Activated effector memory CD4-positive, alpha-beta T cell treated with Interleukin-2 at 50 U/mL for 16 hours (primary cell): ENCODE measurements at regions not wholly inside any gene's neighbourhood (a gene's known extent, or its start where the extent isn't known, plus 50 kb on each side); places are given as distances from the start of the nearest gene placed in this dataset.
"Not testable (repeated sequence)": the region's sequence is repeated elsewhere in the genome, so short reads cannot be mapped to it uniquely, and the experiment has no call there.

Source experiments
- DNase-seq: peaks from one replicate; pipeline ENCODE4 v3.0.0-alpha.2; 2020

- no peak for DNase-seq
Observed at GRCh38 chr12:126219654-126220279, 1154.5 kb downstream of the AACS start.

DNA sequence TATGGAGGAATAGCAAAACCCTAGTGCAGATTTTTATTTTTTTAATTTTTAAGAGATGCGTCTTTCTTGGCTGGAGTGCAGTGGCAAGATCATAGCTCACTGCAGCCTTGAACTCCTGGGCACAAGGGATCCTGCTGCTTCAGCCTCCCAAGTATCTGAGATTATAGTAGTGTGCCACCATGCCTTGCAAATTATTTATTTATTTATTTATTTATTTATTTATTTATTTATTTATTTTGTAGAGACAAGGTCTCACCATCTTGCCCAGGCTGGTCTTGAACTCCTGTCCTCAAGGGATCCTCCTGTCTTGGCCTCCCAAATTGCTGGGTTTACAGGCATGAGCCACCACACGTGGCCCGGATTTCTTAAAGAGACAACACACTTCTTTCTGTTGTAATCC lies 1158.8 kb downstream of the AACS start:
- no peak for DNase-seq

DNA sequence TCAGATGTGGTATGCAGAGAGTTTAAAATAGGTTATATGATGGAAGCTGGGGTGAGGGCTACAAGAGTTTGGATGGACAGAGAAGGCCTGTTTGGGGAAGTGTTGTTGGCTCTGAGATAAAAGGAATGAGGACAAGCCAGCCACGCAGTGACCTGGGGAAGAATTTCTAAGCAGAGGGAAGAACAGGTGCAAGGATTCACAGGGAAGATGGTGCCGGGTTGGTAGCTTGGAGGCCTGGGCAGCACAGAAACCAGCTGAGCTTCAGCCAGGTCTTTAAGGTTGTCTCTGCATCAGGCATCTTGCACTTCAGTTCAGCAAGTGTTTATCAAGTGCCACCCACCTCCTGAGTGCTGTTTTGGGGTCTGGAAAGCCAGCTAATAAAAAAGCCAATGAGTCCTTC lies 1163.7 kb downstream of the AACS start:
- no peak for DNase-seq

DNA sequence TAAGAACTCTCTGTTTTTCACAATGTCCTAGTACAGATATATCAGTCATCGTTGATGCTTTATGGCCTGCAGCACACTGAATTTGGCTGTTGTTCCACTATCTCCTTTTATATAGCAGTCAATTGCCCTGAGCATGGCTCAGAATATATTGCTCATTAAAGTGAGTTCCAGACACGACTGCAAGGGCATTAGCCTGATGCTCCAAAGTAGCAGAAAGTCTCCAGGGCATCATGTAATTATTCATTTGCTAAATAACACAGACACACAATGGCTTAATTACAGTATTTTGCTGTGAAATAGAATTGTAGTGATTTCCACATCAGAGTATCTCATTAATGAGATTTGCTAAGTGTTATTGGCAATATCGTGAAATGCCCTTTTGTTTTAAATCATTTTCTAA lies 1167.5 kb downstream of the AACS start:
- DNase-seq: no peak

- DNase-seq: no peak
Observed at GRCh38 chr12:126233625-126234024, 1168.4 kb downstream of the AACS start.

DNA sequence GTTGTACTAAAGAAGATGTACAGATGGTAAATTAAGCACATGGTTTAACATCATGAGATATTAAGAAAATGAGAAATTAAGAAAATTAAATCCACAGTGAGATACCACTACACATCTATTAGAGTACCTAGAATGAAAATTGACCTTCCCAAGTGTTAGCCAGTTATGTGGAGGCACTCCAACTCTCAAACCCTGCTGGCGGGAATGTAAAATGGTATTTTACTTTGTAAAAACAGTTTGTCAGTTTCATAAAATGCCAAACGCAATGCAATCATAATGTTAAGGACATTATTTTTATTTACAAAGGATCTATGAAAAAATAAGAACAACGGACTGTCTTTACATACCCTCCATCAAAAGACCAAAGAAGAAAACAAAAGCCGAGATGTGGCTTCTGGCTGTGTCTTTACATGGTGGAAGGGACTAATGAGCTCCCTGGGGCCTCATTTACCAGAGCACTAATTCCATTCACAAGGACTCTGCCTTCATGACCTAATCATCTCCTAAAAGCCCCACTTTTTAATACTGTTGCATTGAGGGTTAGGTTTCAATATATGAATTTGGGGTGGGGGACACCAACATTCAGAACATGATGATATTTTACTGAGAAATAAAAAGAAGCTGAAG lies 1178.7 kb downstream of the AACS start:
- no peak for DNase-seq

DNA sequence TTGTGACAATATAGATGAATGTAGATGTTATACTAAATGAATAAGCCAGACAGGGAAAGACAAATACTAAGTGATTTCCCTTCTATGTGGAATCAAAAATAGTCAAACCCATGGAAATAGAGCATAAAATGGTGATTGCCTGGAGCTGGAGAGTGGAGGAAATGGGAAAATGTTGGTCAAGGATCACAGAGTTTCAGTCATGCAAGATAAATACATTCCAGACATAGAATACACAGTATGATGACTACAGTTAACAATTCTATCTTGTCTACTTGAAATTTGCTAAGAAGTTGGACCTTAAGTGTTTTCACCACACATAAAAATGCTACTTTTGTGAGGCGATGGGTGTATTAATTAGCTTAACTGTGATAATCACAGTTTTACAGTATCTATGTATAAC lies 1182.7 kb downstream of the AACS start:
- DNase-seq: no peak

DNA sequence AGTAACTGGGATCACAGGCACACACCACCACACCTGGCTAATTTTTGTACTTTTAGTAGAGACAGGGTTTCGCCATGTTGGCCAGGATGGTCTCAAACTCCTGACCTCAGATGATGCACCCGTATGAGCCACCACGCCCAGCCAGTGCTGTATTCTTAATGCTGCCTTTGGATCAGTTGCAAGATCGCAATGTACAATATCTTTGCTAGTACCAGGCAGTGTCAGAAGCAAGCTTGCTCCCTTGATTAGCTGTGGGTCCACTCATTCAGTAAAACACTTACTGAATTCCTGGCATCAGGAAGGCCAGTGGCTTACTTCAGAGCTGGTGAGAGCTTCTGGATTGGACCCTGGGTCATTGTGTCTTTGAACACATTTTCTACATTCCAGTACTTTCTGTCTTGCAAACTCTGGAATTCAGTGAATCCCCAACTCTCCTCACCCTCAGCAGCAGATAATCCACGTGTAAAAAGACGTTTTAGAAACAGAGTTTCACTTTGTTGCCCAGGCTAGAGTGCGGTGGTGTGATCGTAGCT lies 1183.7 kb downstream of the AACS start:
- no peak for DNase-seq

DNA sequence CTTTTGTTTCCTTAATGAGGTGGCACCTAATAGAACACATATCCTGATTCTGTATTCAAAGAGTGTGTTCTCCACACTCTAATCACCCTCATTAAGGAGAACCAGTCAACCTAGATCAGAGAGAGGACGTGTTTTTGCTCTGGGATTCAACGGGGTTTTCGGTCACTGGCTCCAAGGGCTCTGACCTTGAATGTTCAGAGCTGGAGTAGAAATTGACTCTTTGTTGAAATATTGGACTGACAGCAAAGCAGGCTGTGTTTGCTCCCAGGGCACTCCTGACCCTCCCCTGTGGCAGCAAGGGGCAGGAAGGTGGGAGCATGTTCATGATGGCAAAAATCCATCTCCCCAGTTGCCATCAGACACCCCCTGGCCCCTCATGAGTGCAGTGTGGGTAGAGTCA lies 1193.0 kb downstream of the AACS start:
- no peak for DNase-seq

- no peak for DNase-seq
Observed at GRCh38 chr12:126262829-126263228, 1197.6 kb downstream of the AACS start.

DNA sequence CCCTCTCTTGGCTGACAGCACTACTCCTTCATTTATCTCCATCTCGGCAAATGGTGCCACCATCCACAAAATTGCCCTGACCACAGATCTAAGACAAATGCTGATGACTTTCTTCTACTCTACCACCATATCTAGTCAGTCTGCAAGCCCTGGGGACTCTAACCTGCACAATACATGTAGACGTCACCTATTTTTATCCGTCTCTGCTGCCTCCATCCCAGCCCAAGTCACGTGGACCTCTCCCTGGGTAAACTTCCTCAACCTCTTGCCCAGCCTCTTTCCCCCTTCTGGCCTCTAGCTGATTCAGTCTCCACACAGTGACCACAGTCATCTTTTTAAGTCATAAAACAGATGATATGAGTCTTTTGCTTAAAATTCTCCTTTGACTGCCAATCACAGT lies 1203.0 kb downstream of the AACS start:
- no peak for DNase-seq

DNA sequence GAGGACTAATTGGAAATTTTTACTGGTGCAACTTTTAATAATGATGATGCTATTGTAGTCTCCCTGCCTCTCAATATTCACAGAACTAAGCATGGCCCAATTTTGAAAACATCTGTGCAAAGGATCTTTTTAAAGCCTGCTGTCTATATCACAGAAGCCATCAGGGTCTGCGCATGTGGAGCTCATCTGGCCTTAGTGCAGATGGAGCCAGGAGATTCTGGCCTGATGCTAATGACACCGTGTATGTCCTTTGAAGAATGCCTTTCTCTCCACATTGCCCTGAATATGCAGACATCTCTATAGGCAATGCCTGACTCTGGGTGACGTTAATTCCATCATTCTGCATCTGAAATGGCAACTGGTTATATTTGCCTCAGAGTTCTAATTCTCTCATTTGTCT lies 1205.9 kb downstream of the AACS start:
- DNase-seq: no peak

- DNase-seq: no peak
Observed at GRCh38 chr12:126282691-126283090, 1217.5 kb downstream of the AACS start.

GRCh38 chr12:126286203-126286602 lies 1221.0 kb downstream of the AACS start:
- DNase-seq: no peak

- DNase-seq: no peak
Observed at GRCh38 chr12:126290456-126290855, 1225.2 kb downstream of the AACS start.

GRCh38 chr12:126291987-126292386 lies 1226.8 kb downstream of the AACS start:
- not testable (repeated sequence) for DNase-seq

- no peak for DNase-seq
Observed at GRCh38 chr12:126295652-126296051, 1230.4 kb downstream of the AACS start.

GRCh38 chr12:126309278-126309677 lies 1244.0 kb downstream of the AACS start:
- DNase-seq: no peak

- DNase-seq: no peak
Observed at GRCh38 chr12:126312457-126312856, 1247.2 kb downstream of the AACS start.

GRCh38 chr12:126316411-126316810 lies 1251.2 kb downstream of the AACS start:
- no peak for DNase-seq

DNA sequence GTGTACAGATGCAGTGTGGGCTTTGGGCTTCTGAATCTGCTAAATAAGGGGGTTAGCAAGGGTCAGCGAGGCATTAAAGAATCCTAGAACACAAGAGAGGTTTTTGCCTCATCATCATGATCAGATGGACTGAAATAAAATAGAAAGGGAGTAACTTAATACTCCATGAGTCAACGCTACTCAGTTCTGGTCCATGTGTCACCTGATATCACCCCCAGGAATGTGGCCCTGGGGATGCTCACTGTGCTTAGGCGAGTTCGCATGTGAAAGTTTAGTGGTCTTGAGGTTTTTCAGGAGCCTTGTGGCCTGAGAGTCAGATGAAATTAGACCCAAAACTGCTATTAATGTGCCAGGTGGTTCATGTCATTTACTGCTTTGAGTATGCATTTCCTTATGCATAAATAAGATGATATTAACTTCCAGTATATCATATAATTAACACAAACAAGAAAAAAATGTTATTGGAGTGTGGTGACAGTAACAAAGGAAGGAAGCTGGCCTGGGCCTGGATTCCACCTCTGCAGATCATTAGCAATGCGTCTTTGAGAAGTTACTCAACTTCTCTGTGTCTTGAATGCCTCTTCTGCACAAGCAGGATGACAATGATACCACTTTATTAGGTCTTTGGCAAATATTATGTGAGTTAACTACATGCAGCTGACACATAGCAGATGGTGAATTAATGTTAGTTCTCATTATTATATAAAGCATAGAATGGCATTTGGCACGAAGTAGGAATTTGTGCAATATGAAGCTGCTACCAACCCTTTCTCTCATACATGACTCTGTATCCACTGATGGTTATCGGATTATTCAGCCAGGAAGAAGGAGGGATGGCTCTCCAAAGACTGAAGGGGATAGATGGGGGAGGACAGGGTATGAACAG lies 1272.6 kb downstream of the AACS start:
- DNase-seq: no peak

GRCh38 chr12:126342866-126343265 lies 1277.6 kb downstream of the AACS start:
- no peak for DNase-seq

- no peak for DNase-seq
Observed at GRCh38 chr12:126343321-126343720, 1278.1 kb downstream of the AACS start.

DNA sequence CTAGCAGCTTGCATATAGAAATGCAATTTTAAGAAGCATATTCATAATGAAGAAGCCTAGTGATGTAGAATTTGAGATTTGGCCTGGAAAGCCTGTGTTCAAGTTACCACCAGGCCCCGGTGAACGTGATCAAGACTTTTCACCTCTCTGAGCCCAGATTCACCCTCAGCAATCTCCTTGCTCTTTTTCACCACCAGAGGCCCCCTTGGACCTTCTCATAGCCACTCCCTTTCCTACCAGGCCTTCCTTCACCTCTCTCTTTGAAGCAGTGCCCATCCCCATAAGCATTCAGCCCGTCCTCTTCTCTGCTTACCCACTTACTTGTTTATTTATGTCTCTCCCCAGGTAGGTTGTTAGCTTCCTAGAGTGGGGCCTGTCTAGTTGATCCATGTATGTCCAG lies 1280.9 kb downstream of the AACS start:
- no peak for DNase-seq
